ENCODE measurements at regions not wholly inside any gene's neighbourhood (a gene's known extent, or its start where the extent isn't known, plus 50 kb on each side); places are given as distances from the start of the nearest gene placed in this dataset.

DNA sequence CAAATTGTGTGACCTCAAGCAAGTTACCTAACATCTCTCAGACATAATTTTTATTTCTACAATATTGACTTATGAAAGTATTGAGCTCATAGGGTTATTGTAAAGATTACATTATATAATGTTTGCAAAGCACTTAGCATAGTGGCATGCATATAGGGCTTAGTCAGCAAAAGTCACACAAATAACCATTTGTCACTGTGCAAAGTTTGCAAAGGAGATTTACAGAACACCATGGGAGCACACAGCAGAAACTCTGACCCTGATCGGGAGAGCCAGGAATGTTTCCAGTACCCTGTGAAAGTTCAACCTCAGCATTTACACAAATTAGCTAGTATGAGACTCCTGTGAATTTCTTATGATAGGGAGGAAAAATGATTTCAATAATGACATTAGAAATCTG, 804.6 kb upstream of the RAG2 start:
- Mint-ChIP-seq H3K36me3 (no peaks in the 10 kb centered on the region), H3K27ac (no peak overlapping the region), H3K4me3 (no peak overlapping the region), H3K27me3 (no peaks in the 10 kb centered on the region), H3K9me3 (no peaks in the 10 kb centered on the region), H3K4me1 (ENCODE audit: unreplicated experiment) (no peaks in the 10 kb centered on the region)
- no peak for DNase-seq (ENCODE audit: extremely low spot score, unreplicated experiment)
- TF ChIP-seq, protein P1, sequence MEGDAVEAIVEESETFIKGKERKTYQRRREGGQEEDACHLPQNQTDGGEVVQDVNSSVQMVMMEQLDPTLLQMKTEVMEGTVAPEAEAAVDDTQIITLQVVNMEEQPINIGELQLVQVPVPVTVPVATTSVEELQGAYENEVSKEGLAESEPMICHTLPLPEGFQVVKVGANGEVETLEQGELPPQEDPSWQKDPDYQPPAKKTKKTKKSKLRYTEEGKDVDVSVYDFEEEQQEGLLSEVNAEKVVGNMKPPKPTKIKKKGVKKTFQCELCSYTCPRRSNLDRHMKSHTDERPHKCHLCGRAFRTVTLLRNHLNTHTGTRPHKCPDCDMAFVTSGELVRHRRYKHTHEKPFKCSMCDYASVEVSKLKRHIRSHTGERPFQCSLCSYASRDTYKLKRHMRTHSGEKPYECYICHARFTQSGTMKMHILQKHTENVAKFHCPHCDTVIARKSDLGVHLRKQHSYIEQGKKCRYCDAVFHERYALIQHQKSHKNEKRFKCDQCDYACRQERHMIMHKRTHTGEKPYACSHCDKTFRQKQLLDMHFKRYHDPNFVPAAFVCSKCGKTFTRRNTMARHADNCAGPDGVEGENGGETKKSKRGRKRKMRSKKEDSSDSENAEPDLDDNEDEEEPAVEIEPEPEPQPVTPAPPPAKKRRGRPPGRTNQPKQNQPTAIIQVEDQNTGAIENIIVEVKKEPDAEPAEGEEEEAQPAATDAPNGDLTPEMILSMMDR (conservative IDR thresholded peaks at IDR 0.05): no peak

DNA sequence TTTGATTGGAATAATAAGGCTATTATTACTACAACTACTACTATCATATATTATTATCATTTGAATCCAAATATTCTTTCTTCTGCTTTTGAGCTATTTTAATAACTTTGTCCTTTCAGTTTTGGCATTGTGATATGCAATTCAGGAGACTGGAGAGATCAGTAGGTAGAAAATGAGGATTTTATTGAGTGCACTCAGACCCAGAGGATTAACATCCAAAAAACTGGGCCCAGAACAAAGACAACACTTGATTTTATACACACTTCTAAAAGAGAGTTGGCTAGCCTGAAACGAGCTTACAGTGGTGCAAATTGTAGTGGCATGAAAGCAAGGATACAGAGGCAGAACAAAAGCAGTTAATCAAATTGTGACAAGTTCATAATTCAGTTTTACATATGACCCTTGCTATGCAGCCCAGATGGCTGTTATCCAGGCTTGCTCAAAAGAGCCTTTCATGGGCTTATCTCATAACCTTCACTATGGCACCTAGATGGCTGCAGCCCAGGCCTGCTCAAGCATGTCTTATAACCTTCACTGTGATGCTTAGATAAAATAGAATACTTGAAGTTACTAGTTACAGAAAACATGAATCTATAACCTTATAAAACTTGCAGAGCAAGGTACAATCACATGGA, 796.3 kb upstream of the RAG2 start:
- no peak for DNase-seq (ENCODE audit: extremely low spot score, unreplicated experiment)
- TF ChIP-seq, protein P1 (conservative IDR thresholded peaks at IDR 0.05): no peak
- Mint-ChIP-seq H3K4me1 (ENCODE audit: unreplicated experiment) (no peaks in the 10 kb centered on the region), H3K27me3 (no peaks in the 10 kb centered on the region), H3K4me3 (no peak overlapping the region), H3K9me3 (peaks cover 10% of the 10 kb centered on the region), H3K27ac (no peak overlapping the region), H3K36me3 (peaks cover 4% of the 10 kb centered on the region)

DNA sequence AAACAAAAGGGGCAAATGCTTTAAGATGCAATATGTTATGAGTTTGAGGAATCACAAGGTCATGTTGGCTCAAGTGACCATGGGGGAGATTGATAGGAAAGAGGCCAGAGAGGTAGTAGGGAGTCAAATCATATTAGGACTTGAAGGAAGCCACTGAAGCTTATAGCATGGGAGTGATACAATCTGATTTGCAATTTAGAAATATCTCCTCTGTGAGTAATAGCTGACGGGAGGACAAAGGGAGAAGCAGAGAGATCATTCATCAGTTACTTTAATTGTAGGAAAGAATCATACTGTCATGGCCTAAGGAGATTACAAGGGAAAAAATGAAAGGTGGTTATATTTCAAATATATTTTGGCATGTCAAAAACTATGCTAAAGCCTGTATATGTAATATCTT, 793.6 kb upstream of the RAG2 start:
- Mint-ChIP-seq H3K4me1 (ENCODE audit: unreplicated experiment) (no peaks in the 10 kb centered on the region), H3K27ac (no peak overlapping the region), H3K9me3 (peaks cover 10% of the 10 kb centered on the region), H3K27me3 (no peaks in the 10 kb centered on the region), H3K4me3 (no peak overlapping the region), H3K36me3 (peaks cover 4% of the 10 kb centered on the region)
- TF ChIP-seq, protein P1 (conservative IDR thresholded peaks at IDR 0.05): no peak
- no peak for DNase-seq (ENCODE audit: extremely low spot score, unreplicated experiment)

DNA sequence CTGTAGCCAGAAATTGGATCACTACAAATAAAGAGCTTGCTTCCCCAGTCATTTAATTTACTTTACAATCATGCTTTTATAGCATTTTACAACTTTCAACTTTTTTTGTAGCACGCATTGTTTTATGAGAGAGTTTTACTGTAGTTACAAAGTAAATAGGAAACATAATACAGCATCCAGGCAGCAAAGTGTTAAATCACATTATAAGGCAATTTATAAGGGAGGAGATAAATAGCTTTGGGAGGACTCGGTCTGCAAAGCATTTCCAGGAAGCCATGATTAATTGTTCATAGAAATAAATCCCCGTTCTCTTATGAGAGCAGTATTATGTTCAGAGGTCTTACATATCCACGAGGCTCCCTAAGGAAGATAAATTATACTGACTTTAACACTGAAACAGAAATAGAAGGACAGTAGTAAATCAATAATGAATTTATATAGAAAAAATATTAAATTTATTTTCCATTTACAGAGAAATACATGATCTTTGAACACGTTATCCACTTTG, 792.6 kb upstream of the RAG2 start:
- no peak for DNase-seq (ENCODE audit: extremely low spot score, unreplicated experiment)
- Mint-ChIP-seq H3K36me3 (peaks cover 4% of the 10 kb centered on the region), H3K27ac (no peak overlapping the region), H3K9me3 (peaks cover 5% of the 10 kb centered on the region), H3K27me3 (no peaks in the 10 kb centered on the region), H3K4me3 (no peak overlapping the region), H3K4me1 (ENCODE audit: unreplicated experiment) (no peaks in the 10 kb centered on the region)
- TF ChIP-seq, protein P1 (conservative IDR thresholded peaks at IDR 0.05): no peak

DNA sequence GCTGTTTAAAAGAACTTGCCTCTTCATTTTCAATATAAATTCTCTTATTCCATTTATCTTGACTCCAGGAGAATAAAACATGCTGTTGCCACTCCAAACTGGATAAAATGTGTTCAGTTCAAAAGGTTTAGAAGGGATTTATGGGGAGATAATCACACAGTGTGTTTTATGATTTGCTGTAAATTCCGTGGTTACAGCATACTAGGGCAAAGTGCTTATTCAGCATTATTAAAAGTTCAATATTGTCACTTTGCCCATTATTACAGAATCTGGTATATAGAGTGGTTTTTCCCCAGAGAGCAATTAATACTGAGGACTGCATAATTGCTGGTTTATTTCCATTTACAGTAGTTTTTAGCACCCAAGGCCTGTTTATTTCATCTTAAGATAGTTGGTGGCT, 780.9 kb upstream of the RAG2 start:
- H3K27me3 Mint-ChIP-seq: no peaks in the 10 kb centered on the region
- DNase-seq (ENCODE audit: extremely low spot score, unreplicated experiment): no peak
- no peaks in the 10 kb centered on the region for H3K36me3 Mint-ChIP-seq
- no peak overlapping the region for H3K27ac Mint-ChIP-seq
- peaks cover 10% of the 10 kb centered on the region for H3K9me3 Mint-ChIP-seq
- no peak overlapping the region for H3K4me3 Mint-ChIP-seq
- TF ChIP-seq, protein P1 (conservative IDR thresholded peaks at IDR 0.05): no peak
- no peaks in the 10 kb centered on the region for H3K4me1 Mint-ChIP-seq (ENCODE audit: unreplicated experiment)
